ENCODE measurements at regions not wholly inside any gene's neighbourhood (a gene's known extent, or its start where the extent isn't known, plus 50 kb on each side); places are given as distances from the start of the nearest gene placed in this dataset.

DNA sequence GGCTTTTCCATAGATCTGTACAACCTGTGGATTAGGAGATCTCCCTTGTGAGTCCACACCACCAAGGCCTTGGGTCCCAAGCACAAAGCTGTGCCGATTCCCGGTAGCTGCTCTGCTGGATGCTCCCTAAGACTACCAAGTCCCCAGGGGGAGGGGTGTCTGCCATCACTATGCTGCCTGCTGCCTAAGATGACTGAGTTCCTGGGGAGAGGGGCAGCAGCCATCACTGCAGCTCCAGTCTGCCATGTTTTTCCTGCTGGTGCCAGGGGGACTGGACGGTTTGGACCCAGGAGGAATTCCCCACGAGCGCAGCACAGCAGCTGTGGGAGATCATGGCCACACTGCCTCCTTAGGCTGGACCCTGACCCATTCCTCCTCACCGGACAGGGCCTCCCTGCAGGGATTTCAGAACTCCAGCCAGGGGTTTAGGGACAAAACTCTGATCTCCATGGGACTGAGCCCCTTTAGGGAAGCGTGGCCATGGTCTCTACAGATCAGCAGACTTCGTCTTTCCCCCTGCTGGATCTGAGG is 1049.8 kb downstream of the SORCS1 start:
- ATAC-seq (ENCODE audit: low read depth): no peak
- TF ChIP-seq POLR2A (IDR thresholded peaks at IDR 0.05; ENCODE audit: low read depth, low read length) (no peak), CEBPB (IDR thresholded peaks at IDR 0.05; ENCODE audit: low read depth, low read length) (no peak), MAZ (IDR thresholded peaks at IDR 0.05; ENCODE audit: borderline replicate concordance, low read depth, low read length) (no peak), RCOR1 (IDR thresholded peaks at IDR 0.05; ENCODE audit: insufficient replicate concordance, low read length) (no peak), RFX5 (IDR thresholded peaks at IDR 0.05; ENCODE audit: low read depth, low read length) (no peak), MXI1 (IDR thresholded peaks at IDR 0.05; ENCODE audit: borderline replicate concordance, low read depth, low read length) (no peak), NFE2L2 (IDR thresholded peaks at IDR 0.05; ENCODE audit: low read depth, low read length) (no peak), BHLHE40 (IDR thresholded peaks at IDR 0.05; ENCODE audit: low read depth, low read length) (no peak), MAFK (IDR thresholded peaks at IDR 0.05; ENCODE audit: low read depth, low read length) (no peak), SMC3 (IDR thresholded peaks at IDR 0.05; ENCODE audit: low read depth, low read length) (no peak), FOS (IDR thresholded peaks at IDR 0.05; ENCODE audit: low read depth, low read length) (no peak)
- TF ChIP-seq, protein P1, sequence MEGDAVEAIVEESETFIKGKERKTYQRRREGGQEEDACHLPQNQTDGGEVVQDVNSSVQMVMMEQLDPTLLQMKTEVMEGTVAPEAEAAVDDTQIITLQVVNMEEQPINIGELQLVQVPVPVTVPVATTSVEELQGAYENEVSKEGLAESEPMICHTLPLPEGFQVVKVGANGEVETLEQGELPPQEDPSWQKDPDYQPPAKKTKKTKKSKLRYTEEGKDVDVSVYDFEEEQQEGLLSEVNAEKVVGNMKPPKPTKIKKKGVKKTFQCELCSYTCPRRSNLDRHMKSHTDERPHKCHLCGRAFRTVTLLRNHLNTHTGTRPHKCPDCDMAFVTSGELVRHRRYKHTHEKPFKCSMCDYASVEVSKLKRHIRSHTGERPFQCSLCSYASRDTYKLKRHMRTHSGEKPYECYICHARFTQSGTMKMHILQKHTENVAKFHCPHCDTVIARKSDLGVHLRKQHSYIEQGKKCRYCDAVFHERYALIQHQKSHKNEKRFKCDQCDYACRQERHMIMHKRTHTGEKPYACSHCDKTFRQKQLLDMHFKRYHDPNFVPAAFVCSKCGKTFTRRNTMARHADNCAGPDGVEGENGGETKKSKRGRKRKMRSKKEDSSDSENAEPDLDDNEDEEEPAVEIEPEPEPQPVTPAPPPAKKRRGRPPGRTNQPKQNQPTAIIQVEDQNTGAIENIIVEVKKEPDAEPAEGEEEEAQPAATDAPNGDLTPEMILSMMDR (conservative IDR thresholded peaks at IDR 0.05; ENCODE audit: low read depth, low read length): no peak
- TF ChIP-seq, protein P2, sequence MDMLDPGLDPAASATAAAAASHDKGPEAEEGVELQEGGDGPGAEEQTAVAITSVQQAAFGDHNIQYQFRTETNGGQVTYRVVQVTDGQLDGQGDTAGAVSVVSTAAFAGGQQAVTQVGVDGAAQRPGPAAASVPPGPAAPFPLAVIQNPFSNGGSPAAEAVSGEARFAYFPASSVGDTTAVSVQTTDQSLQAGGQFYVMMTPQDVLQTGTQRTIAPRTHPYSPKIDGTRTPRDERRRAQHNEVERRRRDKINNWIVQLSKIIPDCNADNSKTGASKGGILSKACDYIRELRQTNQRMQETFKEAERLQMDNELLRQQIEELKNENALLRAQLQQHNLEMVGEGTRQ (IDR thresholded peaks at IDR 0.05; ENCODE audit: low read depth, low read length): no peak
- no peak overlapping the region for H2AK9ac ChIP-seq (replicated peaks; ENCODE audit: low read depth, low read length, poor library complexity)
- H3K27ac ChIP-seq (ENCODE audit: insufficient read depth, low read length): no peak overlapping the region
- no peak overlapping the region for H3K4ac ChIP-seq (ENCODE audit: low read depth, low read length)
- POLR2A ChIA-PET (ENCODE audit: unreplicated experiment): no interaction called here
- WGBS, 2 experiments (ENCODE audit: extremely low coverage in 2 of 2, insufficient read length in 1 of 2): no CpG with 5 or more reads among the region's 8 CpGs
- no peak overlapping the region for H4K5ac ChIP-seq (ENCODE audit: low read depth, low read length)
- no peak overlapping the region for H2AK5ac ChIP-seq (ENCODE audit: low read depth, low read length)
- H2BK15ac ChIP-seq (ENCODE audit: low read depth, low read length): no peak overlapping the region
- H2BK20ac ChIP-seq (ENCODE audit: low read depth, low read length): no peak overlapping the region
- H3K36me3 ChIP-seq (ENCODE audit: control insufficient read depth, insufficient read depth, low read length): no peaks in the 10 kb centered on the region
- no peaks in the 10 kb centered on the region for H3K79me1 ChIP-seq (ENCODE audit: low read depth in 1 of 2, low read length in 2 of 2)
- no peak overlapping the region for H3K4me2 ChIP-seq (ENCODE audit: low read depth, low read length)
- dilution Hi-C loops (cut with HindIII; ENCODE audit: low sequenced_read_pairs, unreplicated experiment): no loop called here
- H4K8ac ChIP-seq (ENCODE audit: low read depth in 2 of 2, low read length in 2 of 2): no peak overlapping the region
- H3K18ac ChIP-seq (ENCODE audit: low read depth, low read length): no peak overlapping the region
- no peak overlapping the region for H3K56ac ChIP-seq (ENCODE audit: extremely low read depth, insufficient read depth, low read length)
- H3K27me3 ChIP-seq (ENCODE audit: control insufficient read depth, insufficient read depth, low read length): no peaks in the 10 kb centered on the region
- H4K20me1 ChIP-seq (ENCODE audit: insufficient read depth, low read length): no peaks in the 10 kb centered on the region
- no peak overlapping the region for H2BK120ac ChIP-seq (ENCODE audit: low read depth, low read length)
- no peak for DNase-seq
- intact Hi-C loops (cut with micrococcal nuclease): no loop called here
- H3K9me3 ChIP-seq (ENCODE audit: control insufficient read depth, insufficient read depth, low read length): peaks cover 11% of the 10 kb centered on the region
- H3K9me1 ChIP-seq (ENCODE audit: insufficient read depth, low read length): no peaks in the 10 kb centered on the region
- in situ Hi-C loops (cut with MboI; ENCODE audit: low sequenced_read_pairs): no loop called here
- no peak overlapping the region for H3K4me3 ChIP-seq (ENCODE audit: insufficient read depth, low read depth, low read length)
- no peak overlapping the region for H2AFZ ChIP-seq (replicated peaks; ENCODE audit: low read length, poor library complexity)
- no peaks in the 10 kb centered on the region for H3K4me1 ChIP-seq (ENCODE audit: control insufficient read depth, insufficient read depth, low read length)
- H3K14ac ChIP-seq (replicated peaks; ENCODE audit: low read depth, low read length): no peak overlapping the region
- no peak overlapping the region for H4K91ac ChIP-seq (ENCODE audit: insufficient read depth, low read depth, low read length)
- H2BK5ac ChIP-seq (ENCODE audit: low read depth, low read length, poor library complexity, severe bottlenecking): no peak overlapping the region
- no TSS peak for BruUV-seq (replicated peaks)
- H3K23ac ChIP-seq (ENCODE audit: low read depth, low read length): no peak overlapping the region
- CTCF ChIA-PET: no interaction called here
- H3K9ac ChIP-seq (ENCODE audit: low read depth, low read length): no peak overlapping the region
